ENCODE measurements at regions not wholly inside any gene's neighbourhood (a gene's known extent, or its start where the extent isn't known, plus 50 kb on each side); places are given as distances from the start of the nearest gene placed in this dataset.

DNA sequence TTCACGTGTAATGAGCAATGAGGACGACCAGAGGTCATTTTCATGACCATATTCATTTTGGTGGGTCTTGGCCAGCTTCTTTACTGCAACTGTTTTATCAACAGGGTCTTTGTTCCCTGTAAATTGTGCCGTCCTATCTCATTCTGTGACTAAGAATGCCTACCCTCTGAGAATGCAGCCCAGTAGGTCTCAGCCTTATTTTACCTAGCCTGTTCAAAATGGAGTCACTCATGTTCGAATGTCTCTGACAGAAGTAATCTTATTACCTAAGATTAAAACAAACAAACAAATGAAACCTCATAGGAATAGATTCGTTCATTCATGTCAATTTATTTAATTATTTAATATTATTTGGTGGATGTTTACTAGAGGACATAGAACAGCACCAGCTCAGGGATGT, 714.8 kb downstream of the ADCYAP1 start:
- H3K27me3 ChIP-seq (replicated peaks): no peaks in the 10 kb centered on the region
- in situ Hi-C loops (cut with HindIII; ENCODE audit: low pct_ligation_motif_present, low sequenced_read_pairs): no loop called here
- no peak overlapping the region for H3K27ac ChIP-seq
- H3K4me3 ChIP-seq (ENCODE audit: low read depth, low read length): no peak overlapping the region
- no peak for DNase-seq
- H3K36me3 ChIP-seq (replicated peaks): no peaks in the 10 kb centered on the region
- TF ChIP-seq, protein P1, sequence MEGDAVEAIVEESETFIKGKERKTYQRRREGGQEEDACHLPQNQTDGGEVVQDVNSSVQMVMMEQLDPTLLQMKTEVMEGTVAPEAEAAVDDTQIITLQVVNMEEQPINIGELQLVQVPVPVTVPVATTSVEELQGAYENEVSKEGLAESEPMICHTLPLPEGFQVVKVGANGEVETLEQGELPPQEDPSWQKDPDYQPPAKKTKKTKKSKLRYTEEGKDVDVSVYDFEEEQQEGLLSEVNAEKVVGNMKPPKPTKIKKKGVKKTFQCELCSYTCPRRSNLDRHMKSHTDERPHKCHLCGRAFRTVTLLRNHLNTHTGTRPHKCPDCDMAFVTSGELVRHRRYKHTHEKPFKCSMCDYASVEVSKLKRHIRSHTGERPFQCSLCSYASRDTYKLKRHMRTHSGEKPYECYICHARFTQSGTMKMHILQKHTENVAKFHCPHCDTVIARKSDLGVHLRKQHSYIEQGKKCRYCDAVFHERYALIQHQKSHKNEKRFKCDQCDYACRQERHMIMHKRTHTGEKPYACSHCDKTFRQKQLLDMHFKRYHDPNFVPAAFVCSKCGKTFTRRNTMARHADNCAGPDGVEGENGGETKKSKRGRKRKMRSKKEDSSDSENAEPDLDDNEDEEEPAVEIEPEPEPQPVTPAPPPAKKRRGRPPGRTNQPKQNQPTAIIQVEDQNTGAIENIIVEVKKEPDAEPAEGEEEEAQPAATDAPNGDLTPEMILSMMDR (IDR thresholded peaks at IDR 0.05; ENCODE audit: low read depth, low read length, missing control alignments): no peak

DNA sequence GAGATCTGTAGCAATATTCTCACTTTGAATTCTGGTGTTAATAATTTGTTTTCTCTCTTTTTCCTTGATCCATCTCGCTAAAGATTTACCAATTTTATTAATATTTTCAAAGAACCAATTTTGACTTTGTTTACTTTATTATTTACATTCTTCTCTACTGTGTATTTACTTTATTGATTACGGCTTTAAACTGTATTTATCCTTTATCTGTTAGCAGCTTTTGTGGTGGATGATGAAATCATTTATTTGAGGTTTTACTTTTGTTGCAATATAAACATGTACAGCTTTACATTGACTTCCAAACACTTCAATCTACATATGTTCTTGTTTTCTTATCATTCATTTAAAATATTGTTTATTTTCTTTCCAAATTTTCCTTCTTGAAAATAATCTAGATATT, 719.9 kb downstream of the ADCYAP1 start:
- in situ Hi-C loops (cut with HindIII; ENCODE audit: low pct_ligation_motif_present, low sequenced_read_pairs): no loop called here
- no peak for DNase-seq
- Histone ChIP-seq H3K4me3 (ENCODE audit: low read depth, low read length) (no peak overlapping the region), H3K36me3 (replicated peaks) (no peaks in the 10 kb centered on the region), H3K27ac (no peak overlapping the region), H3K27me3 (replicated peaks) (no peaks in the 10 kb centered on the region)
- TF ChIP-seq, protein P1 (IDR thresholded peaks at IDR 0.05; ENCODE audit: low read depth, low read length, missing control alignments): no peak

DNA sequence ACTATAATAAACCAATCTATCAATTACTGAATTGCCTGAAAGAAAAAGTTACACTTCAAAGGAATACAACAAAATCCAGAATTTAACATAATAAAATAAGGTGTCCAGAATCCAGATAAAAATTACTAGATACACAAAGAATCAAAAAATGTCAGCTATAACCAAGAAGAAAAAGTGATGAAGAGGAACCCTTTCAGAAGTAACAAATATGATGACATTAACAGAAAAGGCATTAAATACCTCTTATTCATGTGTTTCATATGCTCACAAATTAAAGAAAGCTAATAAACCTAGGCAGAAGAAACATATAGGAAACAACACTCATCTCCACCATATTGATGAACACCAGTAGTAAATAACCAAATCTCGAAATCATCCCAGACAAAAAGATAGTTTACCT, 722.8 kb downstream of the ADCYAP1 start:
- DNase-seq: no peak
- Histone ChIP-seq H3K36me3 (replicated peaks) (no peaks in the 10 kb centered on the region), H3K27ac (no peak overlapping the region), H3K27me3 (replicated peaks) (no peaks in the 10 kb centered on the region), H3K4me3 (ENCODE audit: low read depth, low read length) (no peak overlapping the region)
- in situ Hi-C loops (cut with HindIII; ENCODE audit: low pct_ligation_motif_present, low sequenced_read_pairs): no loop called here
- TF ChIP-seq, protein P1 (IDR thresholded peaks at IDR 0.05; ENCODE audit: low read depth, low read length, missing control alignments): no peak

DNA sequence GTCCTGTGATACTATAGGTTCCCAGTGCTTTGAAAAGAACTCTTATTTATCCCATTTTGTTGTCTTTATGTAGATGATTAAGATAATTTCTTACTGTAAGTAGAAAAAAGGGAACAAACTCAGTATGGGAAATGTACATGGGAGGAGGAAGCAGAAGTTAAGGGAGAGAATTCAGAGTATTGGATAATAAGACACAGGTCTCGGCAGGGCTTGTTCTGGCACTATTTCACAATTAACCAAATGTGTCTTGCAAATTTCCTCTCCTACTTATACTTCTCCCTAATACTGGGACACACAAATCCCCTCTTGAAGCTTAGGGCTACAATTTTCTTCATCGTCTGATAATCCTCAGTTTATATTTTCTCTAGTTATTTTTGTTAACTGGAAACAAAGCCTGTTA, 744.0 kb downstream of the ADCYAP1 start:
- in situ Hi-C loops (cut with HindIII; ENCODE audit: low pct_ligation_motif_present, low sequenced_read_pairs): no loop called here
- H3K4me3 ChIP-seq (ENCODE audit: low read depth, low read length): no peak overlapping the region
- no peaks in the 10 kb centered on the region for H3K36me3 ChIP-seq (replicated peaks)
- DNase-seq: no peak
- TF ChIP-seq, protein P1 (IDR thresholded peaks at IDR 0.05; ENCODE audit: low read depth, low read length, missing control alignments): no peak
- H3K27ac ChIP-seq: no peak overlapping the region
- H3K27me3 ChIP-seq (replicated peaks): no peaks in the 10 kb centered on the region

DNA sequence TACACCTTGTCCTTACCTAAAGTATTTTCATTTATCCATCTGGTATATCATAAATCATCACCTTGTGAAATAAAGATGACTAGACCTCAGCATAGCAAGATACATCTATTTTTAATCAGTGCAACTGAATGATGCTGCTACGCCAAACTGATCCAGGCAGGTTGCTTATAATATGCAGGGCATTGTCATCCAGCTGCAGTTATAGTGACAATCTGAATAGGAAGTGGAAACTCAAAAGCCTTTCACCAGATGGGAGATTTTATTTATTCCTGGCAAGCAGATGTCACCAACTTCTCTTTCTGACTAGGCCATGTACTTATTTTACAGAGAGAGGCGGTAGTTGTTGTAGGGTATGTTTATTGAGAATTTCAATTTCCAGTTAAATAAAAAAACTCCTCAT, 747.3 kb downstream of the ADCYAP1 start:
- Histone ChIP-seq H3K27ac (no peak overlapping the region), H3K36me3 (replicated peaks) (no peaks in the 10 kb centered on the region), H3K27me3 (replicated peaks) (no peaks in the 10 kb centered on the region), H3K4me3 (ENCODE audit: low read depth, low read length) (no peak overlapping the region)
- in situ Hi-C loops (cut with HindIII; ENCODE audit: low pct_ligation_motif_present, low sequenced_read_pairs): no loop called here
- TF ChIP-seq, protein P1 (IDR thresholded peaks at IDR 0.05; ENCODE audit: low read depth, low read length, missing control alignments): no peak
- no peak for DNase-seq

DNA sequence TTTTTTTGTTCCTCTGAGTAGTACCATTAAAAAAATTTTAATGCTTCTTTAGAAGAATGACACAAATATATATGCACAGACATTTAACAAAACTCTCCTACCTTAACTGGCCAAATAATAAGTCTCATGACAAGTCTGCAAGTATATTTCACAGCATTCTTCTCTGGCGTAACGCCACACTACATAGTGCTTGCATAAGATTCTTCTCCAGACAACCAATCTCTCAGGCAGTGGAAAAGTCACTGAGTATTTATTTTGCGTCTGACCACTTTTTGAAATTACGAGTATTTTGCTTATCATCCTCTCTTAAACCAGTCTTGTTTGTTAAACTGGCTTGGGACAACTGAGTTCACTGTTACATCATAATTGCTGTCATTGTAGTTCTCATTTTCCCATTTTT, 749.2 kb downstream of the ADCYAP1 start:
- H3K36me3 ChIP-seq (replicated peaks): no peaks in the 10 kb centered on the region
- H3K4me3 ChIP-seq (ENCODE audit: low read depth, low read length): no peak overlapping the region
- in situ Hi-C loops (cut with HindIII; ENCODE audit: low pct_ligation_motif_present, low sequenced_read_pairs): no loop called here
- H3K27ac ChIP-seq: no peak overlapping the region
- H3K27me3 ChIP-seq (replicated peaks): no peaks in the 10 kb centered on the region
- TF ChIP-seq, protein P1 (IDR thresholded peaks at IDR 0.05; ENCODE audit: low read depth, low read length, missing control alignments): no peak
- DNase-seq: no peak
